SK-N-SH treated with all-trans-retinoic acid at 6 μM for 48 hours (cell line): ENCODE measurements at regions not wholly inside any gene's neighbourhood (a gene's known extent, or its start where the extent isn't known, plus 50 kb on each side); places are given as distances from the start of the nearest gene placed in this dataset.

Experiments used
- ATAC-seq: fragments of 200-7000 bp; cut with Tn5 transposase; 3 replicates; pipeline ENCODE4 v1.9.1; 2020; ENCODE audit warnings: mild to moderate bottlenecking, moderate library complexity
- ARNTL ChIP-seq: fragments of 450-650 bp; formaldehyde crosslinking; IDR thresholded peaks from 2 replicates; pipeline ENCODE4 v1.5.0; 2020; ENCODE audit warnings: low read depth, mild to moderate bottlenecking, moderate library complexity, borderline replicate concordance
- BACH2 ChIP-seq: fragments of 250-450 bp; sonication (Bioruptor Pico); IDR thresholded peaks from 2 replicates; pipeline ENCODE4 v1.9.0; 2021; ENCODE audit warnings: mild to moderate bottlenecking, borderline replicate concordance
- CREB5 ChIP-seq: fragments of 250-450 bp; sonication (Bioruptor Pico); IDR thresholded peaks from 2 replicates; pipeline ENCODE4 v1.5.1; 2020; ENCODE audit warnings: low read depth, mild to moderate bottlenecking, moderate library complexity
- CSDC2 ChIP-seq: fragments of 250-450 bp; sonication (Bioruptor Pico); IDR thresholded peaks from 2 replicates; pipeline ENCODE4 v1.5.0; 2020; ENCODE audit warnings: mild to moderate bottlenecking, moderate library complexity
- CSRNP3 ChIP-seq: fragments of 250-450 bp; sonication (Bioruptor Pico); IDR thresholded peaks from 2 replicates; pipeline ENCODE4 v1.5.1; 2021; ENCODE audit warnings: mild to moderate bottlenecking, moderate library complexity
- ESRRG ChIP-seq: fragments of 250-450 bp; sonication (Bioruptor Pico); IDR thresholded peaks from 2 replicates; pipeline ENCODE4 v1.6.1; 2021; ENCODE audit warnings: mild to moderate bottlenecking
- GLIS3 ChIP-seq: fragments of 250-450 bp; sonication (Bioruptor Pico); IDR thresholded peaks from 2 replicates; pipeline ENCODE4 v1.5.0; 2020; ENCODE audit warnings: mild to moderate bottlenecking, moderate library complexity
- OSR1 ChIP-seq: fragments of 250-450 bp; sonication (Bioruptor Pico); IDR thresholded peaks from 2 replicates; pipeline ENCODE4 v1.8.0; 2022; ENCODE audit warnings: moderate library complexity, mild to moderate bottlenecking, inconsistent platforms
- PATZ1 ChIP-seq: fragments of 250-450 bp; sonication (Bioruptor Pico); IDR thresholded peaks from 2 replicates; pipeline ENCODE4 v1.8.0; 2020; ENCODE audit warnings: mild to moderate bottlenecking, moderate library complexity, borderline replicate concordance
- PPARA ChIP-seq: fragments of 250-450 bp; sonication (Bioruptor Pico); IDR thresholded peaks from 2 replicates; pipeline ENCODE4 v1.5.0; 2020; ENCODE audit warnings: mild to moderate bottlenecking, borderline replicate concordance
- RARB ChIP-seq: fragments of 250-450 bp; sonication (Bioruptor Pico); IDR thresholded peaks from 2 replicates; pipeline ENCODE4 v1.8.0; 2021; ENCODE audit warnings: mild to moderate bottlenecking, moderate library complexity
- SNAI2 ChIP-seq: fragments of 250-450 bp; sonication (Bioruptor Pico); IDR thresholded peaks from 2 replicates; pipeline ENCODE4 v1.5.0; 2020; ENCODE audit warnings: mild to moderate bottlenecking, moderate library complexity
- TCF4 ChIP-seq: fragments of 250-450 bp; sonication (Bioruptor Pico); IDR thresholded peaks from 2 replicates; pipeline ENCODE4 v1.8.0; 2021; ENCODE audit warnings: mild to moderate bottlenecking, moderate library complexity, borderline replicate concordance
- TOX ChIP-seq: fragments of 250-450 bp; sonication (Bioruptor Pico); IDR thresholded peaks from 2 replicates; pipeline ENCODE4 v1.8.0; 2021; ENCODE audit warnings: mild to moderate bottlenecking, moderate library complexity, borderline replicate concordance
- TSHZ2 ChIP-seq: fragments of 250-450 bp; sonication (Bioruptor Pico); IDR thresholded peaks from 2 replicates; pipeline ENCODE4 v1.5.0; 2020; ENCODE audit warnings: mild to moderate bottlenecking, moderate library complexity
- ZC3H10 ChIP-seq: fragments of 250-450 bp; sonication (Bioruptor Pico); IDR thresholded peaks from 2 replicates; pipeline ENCODE4 v1.5.1; 2021; ENCODE audit warnings: mild to moderate bottlenecking, moderate library complexity
- ZFP3 ChIP-seq: fragments of 250-450 bp; sonication (Bioruptor Pico); IDR thresholded peaks from 2 replicates; pipeline ENCODE4 v1.5.0; 2020; ENCODE audit warnings: mild to moderate bottlenecking, moderate library complexity
- ZFP30 ChIP-seq: fragments of 450-650 bp; formaldehyde crosslinking; IDR thresholded peaks from 2 replicates; pipeline ENCODE4 v1.5.0; 2022; ENCODE audit warnings: mild to moderate bottlenecking, moderate library complexity
- ZNF565 ChIP-seq: fragments of 450-650 bp; formaldehyde crosslinking; conservative IDR thresholded peaks from 2 replicates; pipeline ENCODE4 v1.5.0; 2020; ENCODE audit warnings: low read depth, mild to moderate bottlenecking, moderate library complexity
- ZNF70 ChIP-seq: fragments of 450-650 bp; formaldehyde crosslinking; IDR thresholded peaks from 2 replicates; pipeline ENCODE4 v1.5.0; 2020; ENCODE audit warnings: mild to moderate bottlenecking, moderate library complexity
- ZNF8 ChIP-seq: fragments of 450-650 bp; formaldehyde crosslinking; IDR thresholded peaks from 2 replicates; pipeline ENCODE4 v1.5.0; 2020; ENCODE audit warnings: mild to moderate bottlenecking, moderate library complexity

- TF ChIP-seq PATZ1 (CRISPR knock-in tag) (no peak), TCF4 (CRISPR knock-in tag) (no peak), ZNF565 (no peak), CSRNP3 (CRISPR knock-in tag) (no peak), ESRRG (CRISPR knock-in tag) (no peak), CSDC2 (CRISPR knock-in tag) (no peak), ARNTL (no peak), GLIS3 (no peak), BACH2 (no peak), RARB (CRISPR knock-in tag) (no peak), PPARA (CRISPR knock-in tag) (no peak)
- TF ChIP-seq, all 23 proteins: peak for 0
Measured at GRCh38 chr6:921400-921799, 228.5 kb upstream of the EXOC2 start.

GRCh38 chr6:920512-920911 lies 227.6 kb upstream of the EXOC2 start:
- no peak for ATAC-seq
- no peak for TF ChIP-seq ZFP3 (CRISPR knock-in tag)
- TF ChIP-seq BACH2, result no peak
- TF ChIP-seq PPARA (CRISPR knock-in tag), result no peak
- TF ChIP-seq TCF4 (CRISPR knock-in tag), result no peak
- TF ChIP-seq ZNF70 (CRISPR knock-in tag), result no peak
- TF ChIP-seq TOX (CRISPR knock-in tag), result no peak
- no peak for TF ChIP-seq CREB5 (CRISPR knock-in tag)
- TF ChIP-seq, all 23 proteins: peak for 0

More at GRCh38 chr6:921400-921799, 228.5 kb upstream of the EXOC2 start:
- no peak for ATAC-seq

GRCh38 chr6:919500-919899 lies 226.6 kb upstream of the EXOC2 start:
- ATAC-seq, result no peak
- no peak for TF ChIP-seq ESRRG (CRISPR knock-in tag)
- no peak for TF ChIP-seq BACH2
- TF ChIP-seq CSDC2 (CRISPR knock-in tag), result no peak
- TF ChIP-seq TSHZ2 (CRISPR knock-in tag), result no peak
- no peak for TF ChIP-seq OSR1 (CRISPR knock-in tag)
- no peak for TF ChIP-seq TOX (CRISPR knock-in tag)
- no peak for TF ChIP-seq ARNTL
- no peak for TF ChIP-seq RARB (CRISPR knock-in tag)
- TF ChIP-seq ZFP30, result no peak
- no peak for TF ChIP-seq PATZ1 (CRISPR knock-in tag)

GRCh38 chr6:917939-918338 lies 225.0 kb upstream of the EXOC2 start:
- ATAC-seq, result no peak
- no peak for TF ChIP-seq TCF4 (CRISPR knock-in tag)
- no peak for TF ChIP-seq GLIS3
- TF ChIP-seq ESRRG (CRISPR knock-in tag), result no peak
- no peak for TF ChIP-seq ZFP3 (CRISPR knock-in tag)
- no peak for TF ChIP-seq OSR1 (CRISPR knock-in tag)
- TF ChIP-seq SNAI2 (CRISPR knock-in tag), result no peak
- TF ChIP-seq CREB5 (CRISPR knock-in tag), result no peak
- no peak for TF ChIP-seq ZNF8 (CRISPR knock-in tag)
- no peak for TF ChIP-seq ZNF565
- no peak for TF ChIP-seq PPARA (CRISPR knock-in tag)
- no peak for TF ChIP-seq ARNTL
- no peak for TF ChIP-seq PATZ1 (CRISPR knock-in tag)
- TF ChIP-seq ZC3H10, result no peak
- TF ChIP-seq CSDC2 (CRISPR knock-in tag), result no peak
